ENCODE measurements at regions not wholly inside any gene's neighbourhood (a gene's known extent, or its start where the extent isn't known, plus 50 kb on each side); places are given as distances from the start of the nearest gene placed in this dataset.

DNA sequence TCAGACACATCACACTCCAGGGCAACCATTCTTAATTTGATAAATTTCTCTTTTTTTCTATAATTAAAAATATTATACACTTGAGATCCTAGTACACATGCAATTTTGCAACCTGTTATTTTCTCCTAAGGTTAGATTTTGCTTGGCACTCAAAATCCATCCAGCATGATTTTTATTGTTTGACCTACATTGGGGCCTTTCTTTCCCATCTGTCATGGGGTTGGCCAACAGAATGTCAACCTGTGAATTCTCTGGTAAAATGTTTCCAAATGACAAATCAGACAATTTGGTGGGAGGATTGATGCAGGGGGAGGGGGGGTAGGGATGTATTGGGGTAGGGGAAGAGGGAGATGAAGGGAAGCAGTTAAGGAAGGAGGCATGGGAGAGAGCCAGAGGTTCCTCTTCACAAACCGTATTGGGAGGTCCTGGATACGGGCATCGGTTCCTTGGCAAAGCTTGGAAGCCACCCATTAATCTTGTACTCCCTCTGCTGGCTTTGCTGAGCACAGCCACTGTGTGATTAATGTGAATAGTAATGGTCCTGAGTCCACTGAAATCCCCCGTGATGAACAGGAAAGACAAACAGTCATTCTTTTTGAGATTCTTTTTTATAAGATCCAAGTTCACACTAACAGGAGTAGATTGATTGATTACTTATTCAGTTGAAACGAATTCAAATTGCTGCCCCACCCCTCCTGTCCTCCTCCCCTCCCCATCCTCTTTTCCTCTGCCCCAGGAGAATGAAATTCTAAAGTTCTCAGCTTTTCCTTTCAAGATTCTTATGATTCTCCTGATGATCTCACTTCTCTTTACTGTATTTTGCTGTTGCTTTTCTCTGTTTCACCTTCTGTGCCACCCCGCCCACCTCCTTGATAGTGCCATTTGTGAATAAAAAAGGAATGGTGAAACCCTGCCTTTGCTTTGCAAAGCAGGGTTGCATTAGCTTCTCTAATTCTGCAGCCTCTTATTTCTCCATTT lies 82.2 kb upstream of the SLC25A26 start:
- Histone ChIP-seq H3K4me1 (replicated peaks in 1 of 2; ENCODE audit: control insufficient read depth in 2 of 2, insufficient read depth in 2 of 2, low read length in 2 of 2) (no peaks in the 10 kb centered on the region), H3K4me2 (ENCODE audit: insufficient read depth, low read length) (no peak overlapping the region), H3K27ac (ENCODE audit: extremely low read depth, low read depth, low read length) (no peak overlapping the region), H4K20me1 (replicated peaks; ENCODE audit: control insufficient read depth, insufficient read depth, low read length) (no peaks in the 10 kb centered on the region), H3K9ac (ENCODE audit: insufficient read depth in 1 of 2, low read depth in 2 of 2, low read length in 2 of 2) (no peak overlapping the region), H3K9me3 (replicated peaks; ENCODE audit: control insufficient read depth, insufficient read depth, low read depth, low read length) (no peaks in the 10 kb centered on the region), H2AFZ (ENCODE audit: low read depth, low read length) (no peak overlapping the region), H3K79me2 (ENCODE audit: control insufficient read depth, insufficient read depth, low read length) (no peaks in the 10 kb centered on the region), H3K4me3 (no peak overlapping the region), H3K36me3 (ENCODE audit: control insufficient read depth, insufficient read depth, low read length) (no peaks in the 10 kb centered on the region), H3K27me3 (ENCODE audit: control insufficient read depth in 2 of 2, insufficient read depth in 2 of 2, low read length in 2 of 2) (peaks cover 0 to 2% of the 10 kb centered on the region in 2 experiments; a peak in 1 of 5 replicates), H3K9me1 (ENCODE audit: control insufficient read depth, insufficient read depth, low read length) (no peaks in the 10 kb centered on the region)
- 0% methylated on average over 3 of the region's 6 CpGs for WGBS (ENCODE audit: insufficient coverage, low coverage, missing lambda C conversion rate)
- DNase-seq (ENCODE audit: extremely low read depth in 1 of 4, low spot score in 3 of 4) (peak; percentile 6 to 34 (median 16)), FAIRE-seq (peak; percentile 65), ATAC-seq (peak; percentile 77)
- in situ Hi-C loops (cut with MboI), result loop anchor here (25.0 kb wide), 1 partner anchor 351 kb away; no protein-coding TSS in a partner anchor
- intact Hi-C loops (cut with micrococcal nuclease), result loop anchor here (1.0 kb wide), 1 partner anchor 353 kb away; no protein-coding TSS in a partner anchor
- ChIA-PET CTCF (ENCODE audit: low intra/inter-chr PET ratio) (no interaction called here), POLR2A (no interaction called here)
- no TSS peak for BruUV-seq (replicated peaks)
- TF ChIP-seq, protein P1, sequence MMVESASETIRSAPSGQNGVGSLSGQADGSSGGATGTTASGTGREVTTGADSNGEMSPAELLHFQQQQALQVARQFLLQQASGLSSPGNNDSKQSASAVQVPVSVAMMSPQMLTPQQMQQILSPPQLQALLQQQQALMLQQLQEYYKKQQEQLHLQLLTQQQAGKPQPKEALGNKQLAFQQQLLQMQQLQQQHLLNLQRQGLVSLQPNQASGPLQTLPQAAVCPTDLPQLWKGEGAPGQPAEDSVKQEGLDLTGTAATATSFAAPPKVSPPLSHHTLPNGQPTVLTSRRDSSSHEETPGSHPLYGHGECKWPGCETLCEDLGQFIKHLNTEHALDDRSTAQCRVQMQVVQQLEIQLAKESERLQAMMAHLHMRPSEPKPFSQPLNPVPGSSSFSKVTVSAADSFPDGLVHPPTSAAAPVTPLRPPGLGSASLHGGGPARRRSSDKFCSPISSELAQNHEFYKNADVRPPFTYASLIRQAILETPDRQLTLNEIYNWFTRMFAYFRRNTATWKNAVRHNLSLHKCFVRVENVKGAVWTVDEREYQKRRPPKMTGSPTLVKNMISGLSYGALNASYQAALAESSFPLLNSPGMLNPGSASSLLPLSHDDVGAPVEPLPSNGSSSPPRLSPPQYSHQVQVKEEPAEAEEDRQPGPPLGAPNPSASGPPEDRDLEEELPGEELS (CRISPR knock-in tag; IDR thresholded peaks at IDR 0.05; ENCODE audit: borderline replicate concordance), result no peak
- TF ChIP-seq, protein P2, sequence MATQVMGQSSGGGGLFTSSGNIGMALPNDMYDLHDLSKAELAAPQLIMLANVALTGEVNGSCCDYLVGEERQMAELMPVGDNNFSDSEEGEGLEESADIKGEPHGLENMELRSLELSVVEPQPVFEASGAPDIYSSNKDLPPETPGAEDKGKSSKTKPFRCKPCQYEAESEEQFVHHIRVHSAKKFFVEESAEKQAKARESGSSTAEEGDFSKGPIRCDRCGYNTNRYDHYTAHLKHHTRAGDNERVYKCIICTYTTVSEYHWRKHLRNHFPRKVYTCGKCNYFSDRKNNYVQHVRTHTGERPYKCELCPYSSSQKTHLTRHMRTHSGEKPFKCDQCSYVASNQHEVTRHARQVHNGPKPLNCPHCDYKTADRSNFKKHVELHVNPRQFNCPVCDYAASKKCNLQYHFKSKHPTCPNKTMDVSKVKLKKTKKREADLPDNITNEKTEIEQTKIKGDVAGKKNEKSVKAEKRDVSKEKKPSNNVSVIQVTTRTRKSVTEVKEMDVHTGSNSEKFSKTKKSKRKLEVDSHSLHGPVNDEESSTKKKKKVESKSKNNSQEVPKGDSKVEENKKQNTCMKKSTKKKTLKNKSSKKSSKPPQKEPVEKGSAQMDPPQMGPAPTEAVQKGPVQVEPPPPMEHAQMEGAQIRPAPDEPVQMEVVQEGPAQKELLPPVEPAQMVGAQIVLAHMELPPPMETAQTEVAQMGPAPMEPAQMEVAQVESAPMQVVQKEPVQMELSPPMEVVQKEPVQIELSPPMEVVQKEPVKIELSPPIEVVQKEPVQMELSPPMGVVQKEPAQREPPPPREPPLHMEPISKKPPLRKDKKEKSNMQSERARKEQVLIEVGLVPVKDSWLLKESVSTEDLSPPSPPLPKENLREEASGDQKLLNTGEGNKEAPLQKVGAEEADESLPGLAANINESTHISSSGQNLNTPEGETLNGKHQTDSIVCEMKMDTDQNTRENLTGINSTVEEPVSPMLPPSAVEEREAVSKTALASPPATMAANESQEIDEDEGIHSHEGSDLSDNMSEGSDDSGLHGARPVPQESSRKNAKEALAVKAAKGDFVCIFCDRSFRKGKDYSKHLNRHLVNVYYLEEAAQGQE (IDR thresholded peaks at IDR 0.05; ENCODE audit: borderline replicate concordance), result peak; percentile 24; the same call in 1 of the 2 replicates
- TF ChIP-seq, protein P2 (CRISPR knock-in tag; IDR thresholded peaks at IDR 0.05; ENCODE audit: low read depth), result no peak
- TF ChIP-seq, protein P3, sequence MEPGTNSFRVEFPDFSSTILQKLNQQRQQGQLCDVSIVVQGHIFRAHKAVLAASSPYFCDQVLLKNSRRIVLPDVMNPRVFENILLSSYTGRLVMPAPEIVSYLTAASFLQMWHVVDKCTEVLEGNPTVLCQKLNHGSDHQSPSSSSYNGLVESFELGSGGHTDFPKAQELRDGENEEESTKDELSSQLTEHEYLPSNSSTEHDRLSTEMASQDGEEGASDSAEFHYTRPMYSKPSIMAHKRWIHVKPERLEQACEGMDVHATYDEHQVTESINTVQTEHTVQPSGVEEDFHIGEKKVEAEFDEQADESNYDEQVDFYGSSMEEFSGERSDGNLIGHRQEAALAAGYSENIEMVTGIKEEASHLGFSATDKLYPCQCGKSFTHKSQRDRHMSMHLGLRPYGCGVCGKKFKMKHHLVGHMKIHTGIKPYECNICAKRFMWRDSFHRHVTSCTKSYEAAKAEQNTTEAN (CRISPR knock-in tag; IDR thresholded peaks at IDR 0.05), result no peak
- TF ChIP-seq, protein P4, sequence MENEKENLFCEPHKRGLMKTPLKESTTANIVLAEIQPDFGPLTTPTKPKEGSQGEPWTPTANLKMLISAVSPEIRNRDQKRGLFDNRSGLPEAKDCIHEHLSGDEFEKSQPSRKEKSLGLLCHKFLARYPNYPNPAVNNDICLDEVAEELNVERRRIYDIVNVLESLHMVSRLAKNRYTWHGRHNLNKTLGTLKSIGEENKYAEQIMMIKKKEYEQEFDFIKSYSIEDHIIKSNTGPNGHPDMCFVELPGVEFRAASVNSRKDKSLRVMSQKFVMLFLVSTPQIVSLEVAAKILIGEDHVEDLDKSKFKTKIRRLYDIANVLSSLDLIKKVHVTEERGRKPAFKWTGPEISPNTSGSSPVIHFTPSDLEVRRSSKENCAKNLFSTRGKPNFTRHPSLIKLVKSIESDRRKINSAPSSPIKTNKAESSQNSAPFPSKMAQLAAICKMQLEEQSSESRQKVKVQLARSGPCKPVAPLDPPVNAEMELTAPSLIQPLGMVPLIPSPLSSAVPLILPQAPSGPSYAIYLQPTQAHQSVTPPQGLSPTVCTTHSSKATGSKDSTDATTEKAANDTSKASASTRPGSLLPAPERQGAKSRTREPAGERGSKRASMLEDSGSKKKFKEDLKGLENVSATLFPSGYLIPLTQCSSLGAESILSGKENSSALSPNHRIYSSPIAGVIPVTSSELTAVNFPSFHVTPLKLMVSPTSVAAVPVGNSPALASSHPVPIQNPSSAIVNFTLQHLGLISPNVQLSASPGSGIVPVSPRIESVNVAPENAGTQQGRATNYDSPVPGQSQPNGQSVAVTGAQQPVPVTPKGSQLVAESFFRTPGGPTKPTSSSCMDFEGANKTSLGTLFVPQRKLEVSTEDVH (IDR thresholded peaks at IDR 0.05; ENCODE audit: low read depth, partially characterized antibody), result no peak
